Dermis blood vessel endothelial cell (primary cell): ENCODE measurements at regions not wholly inside any gene's neighbourhood (a gene's known extent, or its start where the extent isn't known, plus 50 kb on each side); places are given as distances from the start of the nearest gene placed in this dataset.

Source experiments
- DNase-seq: peaks from one replicate; pipeline ENCODE4 v3.0.0; 2010

GRCh38 chr2:22800412-22800811, 584.6 kb upstream of the KLHL29 start:
- DNase-seq: no peak

- DNase-seq: no peak
Measured at GRCh38 chr2:22801071-22801470, 583.9 kb upstream of the KLHL29 start.

- DNase-seq: no peak
Measured at GRCh38 chr2:22801970-22802369, 583.0 kb upstream of the KLHL29 start.

- DNase-seq: no peak
Measured at GRCh38 chr2:22807872-22808271, 577.1 kb upstream of the KLHL29 start.

- no peak for DNase-seq
Measured at GRCh38 chr2:22810602-22811001, 574.4 kb upstream of the KLHL29 start.

- no peak for DNase-seq
Measured at GRCh38 chr2:22812065-22812680, 572.8 kb upstream of the KLHL29 start.

- DNase-seq: no peak
Measured at GRCh38 chr2:22817197-22817596, 567.8 kb upstream of the KLHL29 start.

GRCh38 chr2:22821458-22821857, 563.5 kb upstream of the KLHL29 start:
- DNase-seq: no peak

GRCh38 chr2:22822835-22823234, 562.1 kb upstream of the KLHL29 start:
- DNase-seq: no peak

- DNase-seq: no peak
Measured at GRCh38 chr2:22824618-22825017, 560.4 kb upstream of the KLHL29 start.

GRCh38 chr2:22826703-22827102, 558.3 kb upstream of the KLHL29 start:
- DNase-seq: no peak

GRCh38 chr2:22829791-22830190, 555.2 kb upstream of the KLHL29 start:
- no peak for DNase-seq

GRCh38 chr2:22832196-22832595, 552.8 kb upstream of the KLHL29 start:
- DNase-seq: no peak

GRCh38 chr2:22838461-22838860, 546.5 kb upstream of the KLHL29 start:
- no peak for DNase-seq

GRCh38 chr2:22842205-22842869, 542.6 kb upstream of the KLHL29 start:
- DNase-seq: no peak

GRCh38 chr2:22843919-22844537, 541.0 kb upstream of the KLHL29 start:
- no peak for DNase-seq

GRCh38 chr2:22850310-22850709, 534.7 kb upstream of the KLHL29 start:
- no peak for DNase-seq

GRCh38 chr2:22854588-22854987, 530.4 kb upstream of the KLHL29 start:
- no peak for DNase-seq

GRCh38 chr2:22855081-22855480, 529.9 kb upstream of the KLHL29 start:
- DNase-seq: no peak

- DNase-seq: no peak
Measured at GRCh38 chr2:22855761-22856184, 529.2 kb upstream of the KLHL29 start.

- no peak for DNase-seq
Measured at GRCh38 chr2:22867973-22868372, 517.0 kb upstream of the KLHL29 start.

GRCh38 chr2:22878121-22878520, 506.9 kb upstream of the KLHL29 start:
- DNase-seq: no peak

- no peak for DNase-seq
Measured at GRCh38 chr2:22879009-22879863, 505.7 kb upstream of the KLHL29 start.
